ENCODE measurements at regions not wholly inside any gene's neighbourhood (a gene's known extent, or its start where the extent isn't known, plus 50 kb on each side); places are given as distances from the start of the nearest gene placed in this dataset.

DNA sequence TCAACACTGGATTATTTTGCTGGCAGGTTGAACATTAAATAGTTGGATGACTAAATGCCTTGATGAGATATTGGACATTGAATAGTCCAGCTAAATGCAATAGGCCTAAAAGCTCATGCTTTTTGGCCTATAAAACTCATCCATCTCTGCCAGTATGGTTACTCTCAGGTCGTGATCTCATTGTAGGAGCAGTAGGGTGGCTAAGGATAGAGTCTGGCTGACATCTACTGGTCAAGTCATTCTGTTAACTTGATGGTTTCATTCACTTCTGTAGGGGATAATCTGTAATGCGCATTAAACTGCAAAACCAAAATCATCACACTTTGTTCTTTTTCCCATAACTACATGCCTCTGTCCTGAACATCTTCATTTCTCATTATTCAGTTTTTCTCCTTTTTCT lies 227.0 kb downstream of the DKK2 start:
- CTCF ChIA-PET = interaction anchor here (0.6 to 1.0 kb wide), 2 partner anchors 439 to 607 kb away, joined by 3 read pairs; no protein-coding TSS in a partner anchor
- DNase-seq (ENCODE audit: extremely low spot score) = peak; percentile 16
- no peak for TF ChIP-seq LEF1 (IDR thresholded peaks at IDR 0.05; ENCODE audit: borderline replicate concordance)
- TF ChIP-seq, protein P1, sequence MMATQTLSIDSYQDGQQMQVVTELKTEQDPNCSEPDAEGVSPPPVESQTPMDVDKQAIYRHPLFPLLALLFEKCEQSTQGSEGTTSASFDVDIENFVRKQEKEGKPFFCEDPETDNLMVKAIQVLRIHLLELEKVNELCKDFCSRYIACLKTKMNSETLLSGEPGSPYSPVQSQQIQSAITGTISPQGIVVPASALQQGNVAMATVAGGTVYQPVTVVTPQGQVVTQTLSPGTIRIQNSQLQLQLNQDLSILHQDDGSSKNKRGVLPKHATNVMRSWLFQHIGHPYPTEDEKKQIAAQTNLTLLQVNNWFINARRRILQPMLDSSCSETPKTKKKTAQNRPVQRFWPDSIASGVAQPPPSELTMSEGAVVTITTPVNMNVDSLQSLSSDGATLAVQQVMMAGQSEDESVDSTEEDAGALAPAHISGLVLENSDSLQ (IDR thresholded peaks at IDR 0.05) = peak; percentile 87
- TF ChIP-seq HDGF (IDR thresholded peaks at IDR 0.05; ENCODE audit: borderline replicate concordance) = no peak

DNA sequence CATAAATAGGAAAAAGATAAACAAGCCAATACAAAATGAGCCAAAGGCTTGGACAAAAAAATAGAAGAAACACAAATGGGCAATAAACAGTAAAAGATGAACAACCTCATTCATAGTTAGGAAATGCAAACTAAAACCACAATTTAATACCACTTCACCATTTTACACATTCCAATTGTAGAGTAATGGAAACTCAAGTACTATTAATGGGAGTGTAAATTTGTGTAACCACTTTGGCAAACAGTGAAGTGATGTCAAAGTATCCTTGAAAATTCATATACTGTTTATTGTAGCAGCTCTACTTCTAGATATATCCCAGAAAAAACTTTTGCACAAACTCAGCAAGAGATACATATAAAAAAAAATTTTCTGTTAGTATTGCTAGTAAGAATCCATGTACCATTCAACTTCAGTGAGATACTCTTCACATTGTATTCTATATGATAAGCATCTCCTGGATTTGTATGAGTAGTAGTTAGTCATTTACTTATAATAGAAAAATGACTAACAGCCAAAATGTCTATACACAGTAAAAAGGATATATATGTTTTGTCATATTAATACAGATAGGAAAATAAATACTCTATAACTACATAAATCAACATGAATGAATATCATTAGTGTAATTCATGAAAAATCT lies 229.8 kb downstream of the DKK2 start:
- ChIA-PET CTCF (no interaction called here), POLR2A (no interaction called here)
- DNase-seq (ENCODE audit: extremely low spot score) = no peak
- TF ChIP-seq ARNT (IDR thresholded peaks at IDR 0.05) (no peak), SP1 (IDR thresholded peaks at IDR 0.05) (no peak), FOXA1 (IDR thresholded peaks at IDR 0.05) (no peak), BHLHE40 (IDR thresholded peaks at IDR 0.05; ENCODE audit: borderline replicate concordance) (no peak), LEF1 (IDR thresholded peaks at IDR 0.05; ENCODE audit: borderline replicate concordance) (no peak), FOXM1 (IDR thresholded peaks at IDR 0.05; ENCODE audit: borderline replicate concordance) (no peak), NFRKB (IDR thresholded peaks at IDR 0.05) (no peak), FOXK2 (IDR thresholded peaks at IDR 0.05) (no peak), ZNF384 (IDR thresholded peaks at IDR 0.05) (no peak), TARDBP (IDR thresholded peaks at IDR 0.05) (no peak), L3MBTL2 (conservative IDR thresholded peaks at IDR 0.05) (no peak), CTBP1 (IDR thresholded peaks at IDR 0.05; ENCODE audit: borderline replicate concordance) (no peak), ELF4 (IDR thresholded peaks at IDR 0.05) (no peak), HDGF (IDR thresholded peaks at IDR 0.05; ENCODE audit: borderline replicate concordance) (no peak), SUZ12 (IDR thresholded peaks at IDR 0.05) (no peak)
- TF ChIP-seq, protein P1 (IDR thresholded peaks at IDR 0.05) = no peak

More for the DNA sequence above, 227.0 kb downstream of the DKK2 start:
- POLR2A ChIA-PET = no interaction called here

DNA sequence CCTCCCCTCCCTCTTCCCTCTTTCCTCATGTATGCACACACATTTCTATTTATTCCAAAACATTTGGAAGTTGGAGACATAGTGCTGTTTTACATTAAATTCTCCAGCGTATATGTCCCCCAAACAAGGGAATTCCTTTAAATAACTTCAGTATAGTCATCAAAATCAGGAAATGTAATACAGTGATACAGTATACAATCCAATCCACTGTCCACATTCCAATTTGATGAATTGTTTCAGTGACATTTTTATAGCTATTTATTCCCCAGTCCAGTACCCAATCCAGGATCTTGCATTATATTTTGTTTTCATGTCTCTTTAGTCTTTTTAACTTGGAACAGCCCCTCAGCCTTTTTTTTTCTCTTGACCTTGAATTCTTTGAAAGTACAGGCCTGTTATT lies 233.0 kb downstream of the DKK2 start:
- ChIA-PET POLR2A (no interaction called here), CTCF (no interaction called here)
- TF ChIP-seq CTBP1 (IDR thresholded peaks at IDR 0.05; ENCODE audit: borderline replicate concordance) (no peak), FOXM1 (IDR thresholded peaks at IDR 0.05; ENCODE audit: borderline replicate concordance) (no peak), NFRKB (IDR thresholded peaks at IDR 0.05) (no peak), L3MBTL2 (conservative IDR thresholded peaks at IDR 0.05) (no peak), HDGF (IDR thresholded peaks at IDR 0.05; ENCODE audit: borderline replicate concordance) (no peak), FOXK2 (IDR thresholded peaks at IDR 0.05) (no peak)
- TF ChIP-seq, protein P1 (IDR thresholded peaks at IDR 0.05) = peak; percentile 68
- no peak for DNase-seq (ENCODE audit: extremely low spot score)

DNA sequence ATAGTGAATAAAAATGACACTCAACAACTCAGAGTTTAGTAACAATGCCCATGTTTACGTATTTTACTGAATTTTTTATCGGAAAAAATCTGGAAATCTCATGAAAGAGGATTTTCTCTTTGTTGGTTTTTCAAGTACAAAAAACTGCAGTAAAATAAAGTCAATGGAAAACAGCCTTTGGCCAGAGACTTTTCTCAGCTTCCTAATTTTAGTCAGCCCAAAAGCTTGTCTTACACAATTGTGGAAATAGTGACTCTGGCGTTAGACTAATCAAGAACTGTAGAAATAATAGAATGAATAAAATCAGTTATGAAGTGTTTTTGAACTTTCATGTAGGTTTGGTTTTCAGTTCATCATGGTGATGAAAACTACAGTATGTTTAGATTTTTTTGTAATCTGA lies 234.7 kb downstream of the DKK2 start:
- TF ChIP-seq, protein P1 (IDR thresholded peaks at IDR 0.05) = no peak
- no peak for TF ChIP-seq FOXM1 (IDR thresholded peaks at IDR 0.05; ENCODE audit: borderline replicate concordance)
- no peak for TF ChIP-seq ELF4 (IDR thresholded peaks at IDR 0.05)
- TF ChIP-seq BHLHE40 (IDR thresholded peaks at IDR 0.05; ENCODE audit: borderline replicate concordance) = no peak
- no peak for TF ChIP-seq ARNT (IDR thresholded peaks at IDR 0.05)
- no peak for DNase-seq (ENCODE audit: extremely low spot score)
- ChIA-PET POLR2A (no interaction called here), CTCF (no interaction called here)

DNA sequence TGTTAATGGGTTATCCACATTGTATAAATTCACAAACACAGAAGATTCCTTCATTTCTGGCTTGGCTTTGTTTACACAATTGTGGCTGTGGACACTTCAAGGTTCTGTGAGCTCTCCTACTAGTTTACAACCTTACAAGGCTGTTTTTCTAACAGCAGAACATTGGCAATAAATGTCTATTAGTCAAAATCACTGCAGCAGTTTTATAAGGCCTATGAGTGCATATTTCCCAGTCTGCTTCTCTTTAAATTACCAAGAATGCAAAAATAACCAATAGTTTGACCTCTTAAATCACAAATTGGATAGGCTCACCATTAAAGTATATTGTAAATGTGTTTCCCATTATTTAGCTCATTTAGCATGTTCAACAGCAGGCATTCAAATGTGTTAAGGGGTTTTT lies 239.2 kb downstream of the DKK2 start:
- POLR2A ChIA-PET = no interaction called here
- no peak for DNase-seq (ENCODE audit: extremely low spot score)
- TF ChIP-seq FOXM1 (IDR thresholded peaks at IDR 0.05; ENCODE audit: borderline replicate concordance) (no peak), ARNT (IDR thresholded peaks at IDR 0.05) (no peak), ZNF384 (IDR thresholded peaks at IDR 0.05) (no peak), TARDBP (IDR thresholded peaks at IDR 0.05) (no peak), SP1 (IDR thresholded peaks at IDR 0.05) (no peak)
- CTCF ChIA-PET = no interaction called here

DNA sequence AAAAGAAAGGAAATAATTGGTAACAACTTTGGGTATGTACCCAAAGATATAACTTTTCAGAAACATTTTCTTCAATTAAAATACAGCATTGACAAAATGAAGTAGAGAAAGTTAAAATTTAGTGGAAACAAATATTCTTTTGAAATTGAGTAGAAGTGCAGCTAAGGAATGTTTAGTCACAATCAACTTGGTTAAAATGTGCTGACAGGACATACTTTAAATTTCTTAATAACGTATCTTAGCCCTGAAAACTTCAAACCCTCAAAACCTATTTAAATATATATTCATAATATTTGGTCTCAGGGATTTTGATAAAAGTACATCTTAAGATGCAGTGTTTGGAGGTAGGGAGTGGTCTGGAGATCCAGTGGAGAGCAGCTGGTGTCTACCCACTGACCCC lies 240.8 kb downstream of the DKK2 start:
- no peak for DNase-seq (ENCODE audit: extremely low spot score)
- POLR2A ChIA-PET = no interaction called here
- CTCF ChIA-PET = no interaction called here
- TF ChIP-seq, protein P1 (IDR thresholded peaks at IDR 0.05) = no peak
- TF ChIP-seq TARDBP (IDR thresholded peaks at IDR 0.05) (no peak), SUZ12 (IDR thresholded peaks at IDR 0.05) (no peak), CTBP1 (IDR thresholded peaks at IDR 0.05; ENCODE audit: borderline replicate concordance) (no peak), NFRKB (IDR thresholded peaks at IDR 0.05) (no peak), SP1 (IDR thresholded peaks at IDR 0.05) (no peak)
